HG02678 (cell line): ENCODE measurements at regions not wholly inside any gene's neighbourhood (a gene's known extent, or its start where the extent isn't known, plus 50 kb on each side); places are given as distances from the start of the nearest gene placed in this dataset.
"Not testable (repeated sequence)": the region's sequence is repeated elsewhere in the genome, so short reads cannot be mapped to it uniquely, and the experiment has no call there.

Source experiments
- ATAC-seq: cut with Tn5 transposase; IDR thresholded peaks from one replicate; pipeline ENCODE4 v1.9.1; 2021; ENCODE audit warnings: mild to moderate bottlenecking, moderate library complexity; ENCODE audit not compliant: unreplicated experiment

DNA sequence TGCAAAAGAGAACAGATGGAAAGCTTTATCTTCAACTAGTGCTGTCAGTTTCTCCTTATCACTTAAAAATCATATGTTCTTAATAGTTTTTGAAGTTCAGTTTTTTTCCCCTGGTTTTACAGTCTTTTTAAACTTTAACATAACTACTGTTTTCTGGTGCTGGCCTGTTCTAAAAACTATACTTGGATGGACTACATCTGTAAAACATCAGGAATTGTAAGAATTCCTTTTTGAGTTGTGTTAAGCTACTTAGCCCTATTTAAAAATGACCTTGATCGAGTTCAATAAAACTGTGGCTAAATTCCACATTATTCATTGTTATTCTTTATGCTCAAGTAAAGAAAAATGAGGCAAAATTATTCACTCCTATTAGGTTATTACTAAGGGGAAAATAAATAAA is 397.7 kb downstream of the NUP35 start:
- no peak for ATAC-seq

DNA sequence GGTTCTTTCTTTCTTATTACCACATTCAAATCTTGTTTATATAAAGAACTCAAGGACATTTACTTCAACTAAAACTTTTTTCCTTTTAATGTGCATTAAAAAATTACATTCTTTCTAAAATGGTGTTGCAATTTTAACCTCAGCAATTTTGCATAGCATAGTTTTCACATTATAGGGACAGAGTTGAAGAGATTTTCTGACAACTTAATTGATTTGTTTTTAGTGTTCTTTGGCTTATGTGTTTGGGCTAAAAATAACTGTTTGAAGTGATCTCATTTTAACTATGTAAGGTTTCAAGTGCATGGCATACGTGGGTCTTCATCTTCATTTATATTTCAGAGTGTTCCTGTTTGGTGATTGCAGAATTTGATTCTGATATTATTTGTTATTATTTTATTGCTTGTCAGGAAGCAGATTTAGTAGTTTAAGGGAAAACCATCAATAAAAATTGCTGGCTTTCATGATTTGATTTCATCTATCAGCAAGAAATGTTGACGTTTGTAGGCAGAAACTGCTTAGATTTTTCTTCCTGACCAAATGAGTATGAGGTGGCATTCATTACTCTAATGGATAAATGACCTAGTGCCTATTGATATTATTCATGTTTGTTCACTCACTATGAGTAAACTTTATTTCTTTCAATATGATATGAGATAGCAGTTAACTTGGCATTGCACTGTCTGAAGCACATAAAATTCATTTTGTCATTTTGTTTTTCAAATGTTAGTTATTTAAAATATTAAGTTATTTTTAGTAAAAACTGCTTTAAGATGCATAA is 398.4 kb downstream of the NUP35 start:
- no peak for ATAC-seq

DNA sequence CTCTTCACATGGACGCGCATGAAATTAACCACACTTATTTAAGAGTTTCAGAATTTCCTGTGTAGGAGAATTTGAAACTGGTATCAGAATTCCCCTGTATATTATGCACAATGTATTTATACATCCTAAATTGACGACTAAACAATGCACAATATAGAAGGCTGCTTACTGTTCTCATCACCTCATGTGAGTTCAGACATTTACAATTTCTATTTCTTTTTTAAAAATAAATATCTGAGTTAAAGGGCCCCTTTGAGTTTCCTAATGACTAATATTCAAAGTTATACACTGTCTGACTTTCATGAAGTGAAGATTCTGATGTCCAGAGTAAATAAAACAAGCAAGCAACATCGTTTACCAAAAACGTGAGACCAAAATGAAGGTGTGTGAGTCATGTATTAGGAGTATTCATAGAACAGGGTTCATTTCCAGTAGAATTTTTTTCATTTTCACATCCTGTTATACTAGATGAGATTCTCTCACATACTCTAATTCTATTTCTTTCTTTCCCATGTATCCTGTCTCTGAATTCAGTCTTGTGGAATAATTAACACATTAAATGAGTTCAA is 406.2 kb downstream of the NUP35 start:
- no peak for ATAC-seq

DNA sequence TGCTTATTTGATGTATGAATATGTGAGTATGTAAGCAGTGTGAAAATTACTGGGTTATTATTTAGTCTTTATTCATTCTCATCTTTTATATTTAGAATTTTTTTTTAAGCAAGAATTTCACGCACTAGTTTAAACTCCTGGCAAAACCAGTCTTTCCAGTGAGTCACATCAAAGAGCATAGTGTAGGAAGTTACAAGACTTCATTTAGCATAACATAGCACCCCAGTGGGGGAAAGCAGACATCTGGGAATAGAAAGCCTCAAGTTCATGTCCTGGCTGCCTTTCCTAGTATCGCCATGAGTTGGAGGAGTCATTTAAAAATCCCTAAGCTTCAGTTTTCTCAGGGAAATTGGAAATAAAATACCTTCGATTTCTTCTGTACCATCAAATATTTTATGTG is 408.3 kb downstream of the NUP35 start:
- no peak for ATAC-seq

DNA sequence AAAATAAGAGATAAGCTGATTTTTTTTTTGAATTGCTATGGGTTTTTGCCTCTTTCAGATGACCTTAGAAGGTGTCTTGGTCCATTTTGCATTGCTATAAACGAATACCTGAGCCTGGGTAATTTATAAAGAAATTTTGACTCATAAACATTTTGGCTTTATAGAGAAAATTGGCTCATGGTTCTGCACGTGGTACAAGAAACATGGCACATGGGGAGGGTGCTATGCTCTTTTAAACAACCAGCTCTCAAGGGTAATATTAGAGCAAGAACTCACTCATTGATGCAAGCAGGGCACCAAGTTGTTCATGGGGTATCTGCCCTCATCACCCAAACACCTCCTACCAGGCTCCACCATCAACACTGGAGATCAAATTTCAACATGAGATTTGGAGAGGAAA is 408.8 kb downstream of the NUP35 start:
- no peak for ATAC-seq

DNA sequence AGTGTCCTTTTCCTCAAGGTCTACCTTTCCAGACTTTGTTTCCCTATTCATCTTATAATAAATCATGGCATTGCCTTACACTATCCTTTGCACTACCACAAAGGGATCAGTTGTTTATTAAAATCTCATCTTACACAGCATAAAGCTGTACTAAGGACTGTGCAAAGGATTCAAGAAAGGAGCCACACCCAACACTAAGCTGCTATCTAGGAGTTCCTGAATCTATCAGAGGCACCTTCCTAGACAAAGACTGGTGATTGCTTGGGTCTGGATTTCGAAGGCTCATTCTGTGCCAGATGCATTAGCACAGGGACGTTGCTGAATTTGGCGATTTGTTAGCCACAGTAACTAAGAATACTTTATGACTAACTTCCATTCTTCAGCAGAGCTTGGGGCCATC is 412.0 kb downstream of the NUP35 start:
- ATAC-seq, result no peak

DNA sequence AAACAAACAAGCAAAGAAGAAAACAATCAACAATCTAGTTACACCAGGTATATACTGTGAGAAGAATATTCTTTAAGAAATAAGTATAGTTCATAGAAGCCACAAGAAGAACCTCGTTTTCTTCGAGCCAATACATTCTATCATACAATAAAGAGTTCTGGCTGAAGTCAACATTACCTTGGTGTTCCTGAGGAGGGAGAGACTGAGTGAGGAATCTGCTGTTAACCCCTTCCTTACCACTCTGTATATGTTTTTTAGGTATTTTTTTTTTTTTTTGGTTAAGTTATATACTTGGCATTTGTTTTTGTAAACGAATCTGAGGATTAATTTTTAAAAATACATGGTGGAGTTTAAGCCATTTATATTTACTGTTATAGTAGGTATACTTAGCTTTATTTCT is 412.5 kb downstream of the NUP35 start:
- no peak for ATAC-seq

DNA sequence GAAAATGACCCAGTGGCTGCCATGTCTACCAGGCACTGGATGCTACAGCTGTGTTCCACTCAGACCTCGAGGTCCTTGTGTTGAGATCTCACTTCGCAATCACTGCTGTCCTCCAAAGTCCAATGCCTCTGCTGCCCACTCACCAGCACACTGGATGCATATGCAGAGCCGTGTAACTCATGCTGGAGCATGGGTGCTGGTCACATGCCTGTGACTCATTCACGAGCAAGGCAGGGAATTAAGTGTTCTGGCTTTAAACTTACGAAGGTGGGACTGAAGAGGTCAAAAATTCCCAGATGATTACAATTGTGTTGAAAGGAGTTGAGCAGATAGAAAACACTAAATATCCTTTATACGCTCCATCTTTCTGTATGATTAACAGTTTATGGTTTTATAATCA is 417.5 kb downstream of the NUP35 start:
- ATAC-seq, result no peak

DNA sequence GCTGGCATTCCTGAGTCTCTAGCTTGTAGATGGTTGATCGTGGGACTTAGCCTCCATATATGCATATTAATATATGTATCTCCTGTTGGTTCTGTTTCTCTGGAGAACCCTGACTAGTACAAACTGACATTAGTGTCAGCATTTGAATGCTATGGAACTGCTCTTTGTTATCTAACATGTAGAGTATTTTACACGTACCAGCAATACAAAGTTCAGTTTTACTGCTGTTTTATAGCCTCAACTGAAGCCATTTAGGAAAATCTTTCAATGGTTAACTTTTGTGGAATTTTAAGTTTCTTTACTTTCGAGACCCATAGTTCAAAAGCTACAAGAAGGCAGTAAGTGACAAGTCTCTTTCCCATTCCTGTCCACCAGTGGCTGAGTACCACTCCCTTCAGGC is 418.4 kb downstream of the NUP35 start:
- no peak for ATAC-seq

DNA sequence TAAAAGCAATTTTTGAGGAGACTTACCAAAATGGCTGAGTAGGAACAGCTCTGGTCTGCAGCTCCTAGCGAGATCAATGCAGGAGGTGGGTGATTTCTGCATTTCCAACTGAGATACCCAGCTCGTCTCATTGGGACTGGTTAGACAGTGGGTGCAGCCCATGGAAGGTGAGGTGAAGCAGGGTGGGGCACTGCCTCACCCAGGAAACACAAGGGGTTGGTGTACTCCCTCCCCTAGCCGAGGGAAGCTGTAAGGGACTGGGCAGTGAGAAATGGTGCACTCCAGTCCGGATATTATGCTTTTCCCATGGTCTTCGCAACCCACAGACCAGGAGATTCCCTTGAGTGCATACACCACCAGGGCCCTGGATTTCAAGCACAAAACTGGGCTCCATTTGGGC is 419.0 kb downstream of the NUP35 start:
- no peak for ATAC-seq

DNA sequence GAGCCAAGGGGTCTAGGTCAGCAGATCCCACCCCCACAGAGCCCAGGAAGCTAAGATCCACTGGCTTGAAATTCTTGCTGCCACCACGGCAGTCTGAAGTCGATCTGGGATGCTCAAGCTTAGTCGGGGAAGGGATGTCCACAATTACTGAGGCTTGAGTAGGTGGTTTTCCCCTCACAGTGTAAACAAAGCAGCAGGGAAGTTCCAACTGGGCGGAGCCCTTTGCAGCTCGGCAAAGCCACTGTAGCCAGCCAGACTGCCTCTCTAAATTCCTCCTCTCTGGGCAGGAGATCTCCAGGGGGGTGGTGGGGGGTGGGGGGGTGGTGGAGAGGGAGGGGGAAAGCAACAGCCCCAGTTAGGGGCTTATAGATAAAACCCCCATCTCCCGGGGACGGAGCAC is 419.5 kb downstream of the NUP35 start:
- ATAC-seq, result peak; percentile 87

DNA sequence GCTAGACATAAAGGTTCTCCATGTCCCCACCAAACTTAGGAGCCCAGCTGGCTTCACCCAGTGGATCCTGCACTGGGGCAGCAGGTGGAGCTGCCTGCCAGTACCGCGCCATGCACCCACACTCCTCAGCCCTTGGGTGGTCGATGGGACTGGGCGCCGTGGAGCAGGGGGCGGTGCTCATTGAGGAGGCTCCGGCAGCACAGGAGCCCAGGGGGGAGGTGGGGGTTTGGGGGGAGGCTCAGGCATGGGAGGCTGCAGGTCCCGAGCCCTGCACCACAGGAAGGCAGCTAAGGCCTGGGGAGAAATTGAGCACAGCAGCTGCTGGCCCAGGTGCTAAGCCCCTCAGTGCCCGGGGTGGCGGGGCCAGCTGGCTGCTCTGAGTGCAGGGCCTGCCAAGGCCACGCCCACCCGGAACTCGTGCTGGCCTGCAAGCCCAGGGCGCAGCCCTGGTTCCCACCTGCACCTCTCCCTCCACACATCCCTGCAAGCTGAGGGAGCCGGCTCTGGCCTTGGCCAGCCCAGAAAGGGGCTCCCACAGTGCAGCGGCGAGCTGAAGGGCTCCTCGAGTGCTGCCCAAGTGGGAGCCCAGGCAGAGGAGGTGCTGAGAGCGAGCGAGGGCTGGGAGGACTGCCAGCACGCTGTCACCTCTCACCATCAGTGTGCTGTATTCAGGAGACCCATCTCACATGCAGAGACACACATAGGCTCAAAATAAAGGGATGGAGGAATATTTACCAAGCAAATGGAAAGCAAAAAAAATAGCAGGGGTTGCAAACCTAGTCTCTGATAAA is 422.5 kb downstream of the NUP35 start:
- not testable (repeated sequence) for ATAC-seq

DNA sequence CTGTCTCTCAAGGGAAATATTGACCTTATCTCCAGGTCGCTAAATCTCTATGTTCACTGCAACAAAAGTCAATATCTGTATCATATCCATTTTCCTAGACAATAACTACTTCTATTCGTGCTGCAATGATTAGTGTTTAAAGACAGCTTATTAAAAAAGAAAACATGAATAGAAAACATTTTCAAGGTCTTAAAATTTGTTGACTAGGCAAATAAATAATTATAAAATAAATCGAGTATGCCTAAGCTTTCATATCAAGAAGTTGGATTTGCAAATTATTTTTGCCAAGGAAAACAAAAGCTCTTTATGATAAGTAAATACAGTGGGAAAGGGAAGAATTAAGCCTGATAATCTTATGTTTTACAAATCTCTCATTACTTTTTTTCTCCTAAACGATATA is 428.5 kb downstream of the NUP35 start:
- no peak for ATAC-seq

DNA sequence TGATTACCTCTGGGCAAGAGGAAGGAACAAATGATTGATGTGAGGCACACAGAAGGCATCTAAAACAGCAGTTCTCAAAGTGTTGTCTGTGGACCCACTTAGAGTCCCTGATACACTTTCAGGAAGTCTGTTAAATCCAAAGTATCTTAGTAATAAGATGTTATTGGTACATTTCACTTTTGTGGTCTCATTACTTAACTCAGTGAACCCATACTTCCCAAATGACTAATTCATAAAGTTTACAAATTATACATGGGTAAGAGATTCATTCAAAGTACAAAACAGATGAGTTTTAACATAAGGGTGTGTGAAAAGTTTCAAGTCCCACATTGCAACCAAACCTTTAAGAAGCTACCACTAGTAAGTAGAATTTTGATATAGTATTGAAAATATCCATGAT is 440.5 kb downstream of the NUP35 start:
- no peak for ATAC-seq

DNA sequence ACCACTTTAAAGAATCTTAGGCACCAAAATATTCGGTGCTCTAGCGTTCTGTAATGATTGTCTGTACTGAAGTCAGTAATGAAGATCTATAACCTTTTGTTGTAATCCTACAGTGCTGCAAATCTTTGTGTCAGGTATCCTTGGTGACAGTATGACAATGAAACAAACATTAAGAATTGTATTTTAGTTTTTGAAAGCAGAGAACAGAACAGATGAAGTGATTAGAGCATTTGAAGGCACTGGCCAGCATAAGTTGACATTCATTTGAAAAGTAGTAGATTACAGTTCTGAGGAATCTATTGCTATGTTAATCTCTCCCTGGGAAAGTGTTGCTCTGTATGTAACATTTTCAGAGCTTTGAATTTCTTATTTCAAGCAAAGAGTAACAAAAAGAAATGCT is 451.2 kb downstream of the NUP35 start:
- ATAC-seq, result no peak

DNA sequence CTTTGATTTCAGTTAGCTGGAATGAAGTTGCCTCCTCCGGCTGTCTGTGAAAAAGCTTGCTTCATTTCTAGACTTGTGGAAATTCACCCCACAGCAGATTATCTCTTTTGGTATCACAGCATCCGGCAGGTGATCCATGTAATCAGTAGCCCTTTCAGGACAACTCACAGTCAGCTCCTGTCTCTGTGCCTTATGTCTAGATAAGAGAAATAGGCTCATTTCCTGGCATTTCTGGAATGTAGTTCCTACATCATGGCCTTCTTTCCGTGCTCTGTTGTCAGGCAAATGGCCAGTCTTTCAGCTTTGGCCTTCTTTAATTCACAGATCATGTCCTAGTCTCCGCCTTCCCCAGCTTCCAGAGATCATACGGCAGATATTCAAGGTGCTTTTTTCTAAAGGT is 455.4 kb downstream of the NUP35 start:
- ATAC-seq, result no peak

DNA sequence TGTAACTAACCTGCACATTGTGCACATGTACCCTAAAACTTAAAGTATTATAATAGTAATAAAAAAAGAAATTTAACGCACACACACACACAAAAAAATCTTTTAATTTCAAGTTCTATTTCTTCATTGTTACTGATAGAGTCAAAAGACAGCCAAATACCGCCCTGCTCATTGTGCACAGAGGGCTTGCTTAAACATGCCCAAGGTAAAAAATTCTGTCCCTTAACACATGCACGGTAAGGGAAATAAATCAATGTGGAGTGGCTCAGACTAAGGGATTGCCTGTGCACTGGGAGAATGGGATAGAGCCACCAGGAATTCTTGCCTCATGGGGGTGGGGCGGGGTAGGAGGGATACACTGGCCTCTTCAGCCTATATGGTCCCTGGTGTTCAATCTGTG is 468.0 kb downstream of the NUP35 start:
- ATAC-seq, result no peak

DNA sequence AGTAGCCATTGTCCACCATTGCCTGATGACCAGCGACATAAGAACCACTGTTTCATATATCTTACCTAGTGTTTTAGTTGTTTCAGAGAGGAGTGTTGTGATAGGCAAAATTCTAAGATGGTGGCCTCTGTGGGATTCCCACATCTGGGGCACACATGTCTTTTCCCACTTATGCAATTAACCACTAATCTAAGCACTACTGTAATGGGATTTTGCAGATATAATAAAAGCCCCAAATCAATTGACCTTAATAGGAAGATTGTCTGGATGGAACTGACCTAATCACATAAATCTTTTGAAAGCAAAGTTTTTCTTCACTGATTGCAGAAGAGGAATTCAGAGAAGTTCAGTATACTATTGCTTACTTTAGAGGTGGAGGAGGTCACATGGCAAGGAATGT is 469.9 kb downstream of the NUP35 start:
- ATAC-seq, result no peak

DNA sequence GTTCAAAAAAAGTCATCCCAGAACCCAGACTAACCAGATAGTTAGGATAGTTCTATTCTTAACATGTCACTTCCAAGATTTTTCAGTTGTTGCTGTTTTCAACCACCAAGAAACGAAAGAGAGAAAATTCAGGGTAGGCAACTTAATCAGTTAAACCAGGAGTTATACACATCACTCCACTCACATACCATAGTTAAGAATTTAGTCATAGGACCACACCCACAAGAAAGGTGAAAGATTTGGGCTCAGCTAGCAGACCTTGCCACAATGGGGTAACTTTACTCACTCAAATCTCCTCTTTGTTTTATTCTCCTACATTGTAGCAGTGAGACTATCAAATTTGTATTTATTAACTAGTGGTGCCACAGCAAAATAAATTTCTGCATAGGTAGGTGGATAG is 473.6 kb downstream of the NUP35 start:
- no peak for ATAC-seq

DNA sequence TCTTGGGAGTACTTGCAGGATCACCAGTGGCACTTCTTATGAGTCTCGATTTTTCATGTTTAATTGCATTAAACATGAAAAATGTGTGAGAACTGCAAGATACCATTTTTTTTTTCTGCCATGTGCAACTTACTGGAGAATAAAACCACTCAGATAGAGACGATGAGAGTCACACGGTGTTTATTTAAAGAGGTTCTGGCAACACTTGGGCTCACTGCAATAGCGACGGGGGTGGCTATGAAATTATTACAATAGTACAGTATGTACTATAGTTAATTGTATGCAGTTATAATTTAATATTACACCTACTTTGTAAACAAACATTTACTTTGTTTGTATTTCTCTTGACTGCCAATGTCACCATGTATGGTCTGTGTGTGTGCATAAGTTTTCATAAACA is 479.8 kb downstream of the NUP35 start:
- ATAC-seq, result no peak

DNA sequence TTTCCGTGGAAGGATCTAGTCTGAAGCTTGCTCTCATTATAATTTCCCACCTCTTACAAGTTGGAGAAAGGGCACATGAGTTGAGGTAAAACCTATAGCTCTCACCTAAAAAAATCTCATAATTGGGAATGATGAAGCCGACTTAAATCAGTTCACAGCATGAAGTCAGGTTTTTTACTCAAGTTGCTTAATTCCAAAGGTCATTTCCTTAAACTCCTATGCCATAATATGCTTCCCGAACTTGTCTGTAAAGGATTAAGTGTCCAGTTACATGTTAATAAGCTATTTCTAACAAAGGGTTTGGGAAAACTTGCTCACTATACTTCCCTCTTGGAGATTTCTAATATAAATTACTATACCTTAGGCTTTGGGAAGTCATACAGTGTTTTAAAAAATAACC is 481.2 kb downstream of the NUP35 start:
- no peak for ATAC-seq

DNA sequence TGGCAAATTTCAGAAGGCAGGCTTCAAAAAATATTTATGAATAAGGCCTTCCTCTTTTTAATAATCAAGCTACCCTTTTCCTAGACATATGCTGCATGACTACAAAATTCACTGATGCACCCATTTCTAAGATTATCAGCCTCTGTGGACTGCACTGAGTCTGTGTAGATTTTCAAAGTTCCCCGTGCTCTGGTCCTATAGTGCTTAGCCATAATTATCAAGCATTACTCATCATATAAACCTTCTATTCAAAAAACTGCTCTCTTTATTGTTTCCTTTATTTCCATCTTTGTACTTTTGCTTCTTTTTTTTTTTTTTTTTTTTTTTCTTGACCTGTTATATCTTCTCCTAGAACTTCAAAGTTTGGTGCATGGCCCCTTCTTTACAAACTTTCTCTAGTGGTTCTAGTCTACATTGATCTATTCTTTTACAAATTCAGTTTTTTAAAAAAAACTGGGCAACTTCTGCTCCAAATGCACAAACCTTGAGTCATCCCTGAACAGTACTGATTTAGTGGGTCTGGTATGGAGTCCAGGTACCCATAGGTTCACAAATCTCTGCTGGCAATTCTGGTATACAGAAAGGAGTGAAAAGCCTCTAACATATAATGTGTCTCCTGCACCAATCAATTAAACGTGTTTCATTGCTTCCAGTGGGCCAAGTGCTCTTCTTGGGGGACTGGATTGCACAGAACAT is 481.9 kb downstream of the NUP35 start:
- ATAC-seq, result no peak
